ENCODE measurements at regions not wholly inside any gene's neighbourhood (a gene's known extent, or its start where the extent isn't known, plus 50 kb on each side); places are given as distances from the start of the nearest gene placed in this dataset.

DNA sequence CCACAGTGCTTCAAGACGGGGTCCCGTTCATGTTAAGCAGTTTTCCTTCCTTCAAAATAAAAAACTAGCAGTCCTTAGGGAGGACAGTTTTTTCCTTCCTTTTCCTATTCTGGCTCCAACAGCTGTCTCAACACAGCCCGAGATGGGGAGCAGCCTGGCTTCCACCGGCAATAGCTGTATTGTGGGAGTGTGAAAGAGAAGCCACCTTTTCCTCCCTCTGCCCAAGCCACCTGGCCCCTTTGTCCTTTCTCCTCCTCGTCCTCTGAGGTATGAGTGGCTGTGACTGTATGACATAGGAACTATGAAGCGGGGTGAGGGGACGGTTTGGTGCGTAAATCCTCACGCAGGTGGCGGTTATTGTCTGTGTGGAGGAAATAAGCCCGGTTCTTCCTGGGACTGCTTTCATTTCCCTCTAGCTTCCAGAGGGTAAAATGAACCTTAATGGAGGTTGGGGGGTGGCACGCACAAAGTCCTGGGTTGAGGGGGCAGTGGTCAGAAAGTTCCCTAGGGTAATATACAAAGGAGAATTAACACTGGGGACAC lies 292.0 kb upstream of the DMRT1 start (continued):
- TF ChIP-seq BCL11A (IDR thresholded peaks at IDR 0.05; ENCODE audit: low read depth in 2 of 2, low read length in 2 of 2) = no peak
- no peak for TF ChIP-seq CREB1 (IDR thresholded peaks at IDR 0.05)
- TF ChIP-seq SIX5 (IDR thresholded peaks at IDR 0.05; ENCODE audit: low read depth, low read length) = no peak
- TF ChIP-seq RBBP5 (IDR thresholded peaks at IDR 0.05; ENCODE audit: borderline replicate concordance, low read depth, low read length) = no peak

All from H1 (cell line).